HL-60 (cell line): ENCODE measurements at regions not wholly inside any gene's neighbourhood (a gene's known extent, or its start where the extent isn't known, plus 50 kb on each side); places are given as distances from the start of the nearest gene placed in this dataset.

ENCODE experiments used
- TF ChIP-seq, protein P1 (sequence below): IDR thresholded peaks from one replicate; pipeline ENCODE4 v1.5.1; 2011; ENCODE audit warnings: low read length, control low read depth, inconsistent platforms; ENCODE audit not compliant: insufficient read depth
- TF ChIP-seq, protein P2 (sequence below): IDR thresholded peaks from 2 replicates; pipeline ENCODE4 v1.6.1; 2012; ENCODE audit warnings: low read depth; ENCODE audit not compliant: insufficient replicate concordance

DNA sequence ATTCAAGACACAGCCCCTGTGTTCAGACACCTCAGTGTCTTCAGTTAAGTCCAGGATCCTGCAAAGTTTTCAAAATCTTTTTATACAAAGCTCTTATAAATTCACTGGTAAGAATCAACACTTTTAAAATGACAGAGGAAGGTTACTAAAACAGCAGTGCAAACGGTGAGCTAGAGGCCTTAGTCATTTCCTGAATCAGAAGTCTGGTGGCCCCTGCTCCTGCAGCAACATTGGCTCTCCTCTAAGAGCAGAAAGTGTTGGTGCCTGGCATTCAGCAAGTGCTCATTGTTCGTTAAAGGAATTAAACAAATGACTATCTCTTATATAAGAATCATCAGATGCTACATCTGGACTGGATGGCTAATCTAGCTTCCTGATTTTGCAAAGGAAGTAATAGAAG is 282.9 kb downstream of the PTGER3 start:
- TF ChIP-seq, protein P1, sequence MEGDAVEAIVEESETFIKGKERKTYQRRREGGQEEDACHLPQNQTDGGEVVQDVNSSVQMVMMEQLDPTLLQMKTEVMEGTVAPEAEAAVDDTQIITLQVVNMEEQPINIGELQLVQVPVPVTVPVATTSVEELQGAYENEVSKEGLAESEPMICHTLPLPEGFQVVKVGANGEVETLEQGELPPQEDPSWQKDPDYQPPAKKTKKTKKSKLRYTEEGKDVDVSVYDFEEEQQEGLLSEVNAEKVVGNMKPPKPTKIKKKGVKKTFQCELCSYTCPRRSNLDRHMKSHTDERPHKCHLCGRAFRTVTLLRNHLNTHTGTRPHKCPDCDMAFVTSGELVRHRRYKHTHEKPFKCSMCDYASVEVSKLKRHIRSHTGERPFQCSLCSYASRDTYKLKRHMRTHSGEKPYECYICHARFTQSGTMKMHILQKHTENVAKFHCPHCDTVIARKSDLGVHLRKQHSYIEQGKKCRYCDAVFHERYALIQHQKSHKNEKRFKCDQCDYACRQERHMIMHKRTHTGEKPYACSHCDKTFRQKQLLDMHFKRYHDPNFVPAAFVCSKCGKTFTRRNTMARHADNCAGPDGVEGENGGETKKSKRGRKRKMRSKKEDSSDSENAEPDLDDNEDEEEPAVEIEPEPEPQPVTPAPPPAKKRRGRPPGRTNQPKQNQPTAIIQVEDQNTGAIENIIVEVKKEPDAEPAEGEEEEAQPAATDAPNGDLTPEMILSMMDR: no peak
- TF ChIP-seq, protein P2, sequence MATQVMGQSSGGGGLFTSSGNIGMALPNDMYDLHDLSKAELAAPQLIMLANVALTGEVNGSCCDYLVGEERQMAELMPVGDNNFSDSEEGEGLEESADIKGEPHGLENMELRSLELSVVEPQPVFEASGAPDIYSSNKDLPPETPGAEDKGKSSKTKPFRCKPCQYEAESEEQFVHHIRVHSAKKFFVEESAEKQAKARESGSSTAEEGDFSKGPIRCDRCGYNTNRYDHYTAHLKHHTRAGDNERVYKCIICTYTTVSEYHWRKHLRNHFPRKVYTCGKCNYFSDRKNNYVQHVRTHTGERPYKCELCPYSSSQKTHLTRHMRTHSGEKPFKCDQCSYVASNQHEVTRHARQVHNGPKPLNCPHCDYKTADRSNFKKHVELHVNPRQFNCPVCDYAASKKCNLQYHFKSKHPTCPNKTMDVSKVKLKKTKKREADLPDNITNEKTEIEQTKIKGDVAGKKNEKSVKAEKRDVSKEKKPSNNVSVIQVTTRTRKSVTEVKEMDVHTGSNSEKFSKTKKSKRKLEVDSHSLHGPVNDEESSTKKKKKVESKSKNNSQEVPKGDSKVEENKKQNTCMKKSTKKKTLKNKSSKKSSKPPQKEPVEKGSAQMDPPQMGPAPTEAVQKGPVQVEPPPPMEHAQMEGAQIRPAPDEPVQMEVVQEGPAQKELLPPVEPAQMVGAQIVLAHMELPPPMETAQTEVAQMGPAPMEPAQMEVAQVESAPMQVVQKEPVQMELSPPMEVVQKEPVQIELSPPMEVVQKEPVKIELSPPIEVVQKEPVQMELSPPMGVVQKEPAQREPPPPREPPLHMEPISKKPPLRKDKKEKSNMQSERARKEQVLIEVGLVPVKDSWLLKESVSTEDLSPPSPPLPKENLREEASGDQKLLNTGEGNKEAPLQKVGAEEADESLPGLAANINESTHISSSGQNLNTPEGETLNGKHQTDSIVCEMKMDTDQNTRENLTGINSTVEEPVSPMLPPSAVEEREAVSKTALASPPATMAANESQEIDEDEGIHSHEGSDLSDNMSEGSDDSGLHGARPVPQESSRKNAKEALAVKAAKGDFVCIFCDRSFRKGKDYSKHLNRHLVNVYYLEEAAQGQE: no peak
